GM23338 (cell line): ENCODE measurements at regions not wholly inside any gene's neighbourhood (a gene's known extent, or its start where the extent isn't known, plus 50 kb on each side); places are given as distances from the start of the nearest gene placed in this dataset.

Experiments used
- ATAC-seq: fragments of 200-7000 bp; cut with Tn5 transposase; 3 replicates; pipeline ENCODE4 v1.9.1; 2020
- DNase-seq: peaks from one replicate; pipeline ENCODE4 v3.0.0-alpha.2; 2015; ENCODE audit warnings: low spot score
- H2AFZ ChIP-seq: fragments of 200-600 bp; sonication (generic); 2 replicates; pipeline ENCODE4 v1.8.0; 2016; ENCODE audit warnings: antibody characterized with exemption, mild to moderate bottlenecking, moderate library complexity
- H3F3A ChIP-seq: fragments of 200-600 bp; sonication (generic); replicated peaks from 2 replicates; pipeline ENCODE4 v1.8.0; 2017; ENCODE audit warnings: antibody characterized with exemption, mixed run types, low read depth
- H3K27ac ChIP-seq: fragments of 200-600 bp; sonication (generic); 2 replicates; pipeline ENCODE4 v1.6.1; 2016; ENCODE audit warnings: low read depth
- H3K27me3 ChIP-seq: fragments of 200-600 bp; sonication (generic); 2 replicates; pipeline ENCODE4 v1.8.0; 2016; ENCODE audit warnings: mild to moderate bottlenecking, mixed run types, moderate library complexity; ENCODE audit not compliant: insufficient read depth
- H3K36me3 ChIP-seq: fragments of 200-600 bp; sonication (generic); 2 replicates; pipeline ENCODE4 v1.8.0; 2016; ENCODE audit warnings: mild to moderate bottlenecking; ENCODE audit not compliant: insufficient read depth
- H3K4me1 ChIP-seq: fragments of 200-600 bp; sonication (generic); 2 replicates; pipeline ENCODE4 v1.8.0; 2016; ENCODE audit warnings: mild to moderate bottlenecking, moderate library complexity; ENCODE audit not compliant: insufficient read depth
- H3K4me2 ChIP-seq: fragments of 200-600 bp; sonication (generic); 2 replicates; pipeline ENCODE4 v1.7.1; 2017; ENCODE audit warnings: mixed run types
- H3K4me3 ChIP-seq: fragments of 200-600 bp; sonication (generic); 2 replicates; pipeline ENCODE4 v1.6.1; 2016; ENCODE audit warnings: mixed run types
- H3K79me2 ChIP-seq: fragments of 200-600 bp; sonication (generic); replicated peaks from 2 replicates; pipeline ENCODE4 v1.8.0; 2017; ENCODE audit warnings: mild to moderate bottlenecking; ENCODE audit not compliant: insufficient read depth
- H3K9me2 ChIP-seq: fragments of 200-600 bp; sonication (generic); 2 replicates; pipeline ENCODE4 v1.8.0; 2017; ENCODE audit not compliant: insufficient read depth
- H4K20me1 ChIP-seq: fragments of 200-600 bp; sonication (generic); replicated peaks from 2 replicates; pipeline ENCODE4 v1.8.0; 2017; ENCODE audit warnings: mild to moderate bottlenecking; ENCODE audit not compliant: insufficient read depth
- H3K27ac Mint-ChIP-seq: 2 replicates; pipeline ENCODE4 v1.8.0; 2020; ENCODE audit warnings: inconsistent platforms, mild to moderate bottlenecking, moderate library complexity, mixed read lengths
- H3K27me3 Mint-ChIP-seq: 3 replicates; pipeline ENCODE4 v1.8.0; 2022; ENCODE audit warnings: low read depth, mild to moderate bottlenecking, moderate library complexity, mixed read lengths, inconsistent platforms; ENCODE audit not compliant: insufficient read depth, poor library complexity
- H3K36me3 Mint-ChIP-seq: 3 replicates; pipeline ENCODE4 v1.8.0; 2021; ENCODE audit warnings: low read depth, mild to moderate bottlenecking, inconsistent platforms, moderate library complexity, mixed read lengths
- H3K4me1 Mint-ChIP-seq: 3 replicates; pipeline ENCODE4 v1.8.0; 2020; ENCODE audit warnings: mild to moderate bottlenecking, inconsistent platforms, mixed read lengths
- H3K4me3 Mint-ChIP-seq: 3 replicates; pipeline ENCODE4 v1.8.0; 2021; ENCODE audit warnings: moderate library complexity, mild to moderate bottlenecking, inconsistent platforms, mixed read lengths
- H3K9me3 Mint-ChIP-seq: 3 replicates; pipeline ENCODE4 v1.8.0; 2020; ENCODE audit warnings: moderate library complexity, mild to moderate bottlenecking, inconsistent platforms, mixed read lengths
- CREB1 ChIP-seq: fragments of 250-450 bp; sonication (Bioruptor Pico); IDR thresholded peaks from 2 replicates; pipeline ENCODE4 v1.5.0; 2020; ENCODE audit warnings: low read depth, mild to moderate bottlenecking, moderate library complexity
- CTCF ChIP-seq, 2 experiments: fragments of 200-600 bp in 1 of 2; sonication (generic) in 1 of 2; conservative IDR thresholded peaks; 2 replicates each; pipeline versions ENCODE4 v1.5.1 to v1.6.1; 2016 to 2017; ENCODE audit warnings: antibody characterized with exemption in 2 of 2, low read depth in 2 of 2, mild to moderate bottlenecking in 2 of 2, moderate library complexity in 1 of 2
- EZH2 ChIP-seq: fragments of 200-600 bp; sonication (generic); IDR thresholded peaks from one replicate; pipeline ENCODE4 v1.8.0; 2017; ENCODE audit warnings: antibody characterized with exemption, mild to moderate bottlenecking, low read depth; ENCODE audit not compliant: unreplicated experiment
- EZH2phosphoT487 ChIP-seq: fragments of 200-600 bp; sonication (generic); IDR thresholded peaks from one replicate; pipeline ENCODE4 v1.8.1; 2018; ENCODE audit warnings: antibody characterized with exemption; ENCODE audit not compliant: unreplicated experiment
- JUNB ChIP-seq: IDR thresholded peaks from one replicate; pipeline ENCODE4 v1.6.1; 2016; ENCODE audit warnings: antibody characterized with exemption; ENCODE audit not compliant: unreplicated experiment
- NANOG ChIP-seq: IDR thresholded peaks from 2 replicates; pipeline ENCODE4 v1.6.1; 2016; ENCODE audit warnings: antibody characterized with exemption, borderline replicate concordance
- POLR2AphosphoS5 ChIP-seq: IDR thresholded peaks from 2 replicates; pipeline ENCODE4 v1.6.1; 2016; ENCODE audit warnings: antibody characterized with exemption, low read depth
- STAT1 ChIP-seq: IDR thresholded peaks from one replicate; pipeline ENCODE4 v1.6.1; 2016; ENCODE audit warnings: antibody characterized with exemption; ENCODE audit not compliant: unreplicated experiment
- ZNF331 ChIP-seq: fragments of 250-450 bp; sonication (Bioruptor Pico); IDR thresholded peaks from 2 replicates; pipeline ENCODE4 v1.5.0; 2020; ENCODE audit warnings: low read depth, mild to moderate bottlenecking, moderate library complexity
- ZNF462 ChIP-seq: fragments of 250-450 bp; sonication (Bioruptor Pico); IDR thresholded peaks from 2 replicates; pipeline ENCODE4 v1.5.0; 2020; ENCODE audit warnings: mild to moderate bottlenecking, moderate library complexity
- TF ChIP-seq, protein P1 (sequence below): IDR thresholded peaks from 2 replicates; pipeline ENCODE4 v1.6.1; 2016; ENCODE audit warnings: antibody characterized with exemption
- TF ChIP-seq, protein P2 (sequence below): IDR thresholded peaks from one replicate; pipeline ENCODE4 v1.6.1; 2018; ENCODE audit warnings: antibody characterized with exemption; ENCODE audit not compliant: unreplicated experiment

GRCh38 chr9:18384066-18384465, 89.9 kb upstream of the ADAMTSL1 start (continued):
- TF ChIP-seq CREB1 = no peak

GRCh38 chr9:18385696-18386490, 88.1 kb upstream of the ADAMTSL1 start:
- no peaks in the 10 kb centered on the region for H3K36me3 Mint-ChIP-seq
- no peak for TF ChIP-seq NANOG
- TF ChIP-seq EZH2 = no peak
- TF ChIP-seq JUNB = no peak
- no peak for TF ChIP-seq ZNF331 (CRISPR knock-in tag)
- no peak for TF ChIP-seq POLR2AphosphoS5
- no peak for TF ChIP-seq STAT1
- no peak for TF ChIP-seq CREB1
- TF ChIP-seq CTCF (conservative IDR thresholded peaks at IDR 0.05; ENCODE audit: low read depth in 2 of 2) = no peak
- no peak for TF ChIP-seq ZNF462 (CRISPR knock-in tag)
- TF ChIP-seq, protein P1, sequence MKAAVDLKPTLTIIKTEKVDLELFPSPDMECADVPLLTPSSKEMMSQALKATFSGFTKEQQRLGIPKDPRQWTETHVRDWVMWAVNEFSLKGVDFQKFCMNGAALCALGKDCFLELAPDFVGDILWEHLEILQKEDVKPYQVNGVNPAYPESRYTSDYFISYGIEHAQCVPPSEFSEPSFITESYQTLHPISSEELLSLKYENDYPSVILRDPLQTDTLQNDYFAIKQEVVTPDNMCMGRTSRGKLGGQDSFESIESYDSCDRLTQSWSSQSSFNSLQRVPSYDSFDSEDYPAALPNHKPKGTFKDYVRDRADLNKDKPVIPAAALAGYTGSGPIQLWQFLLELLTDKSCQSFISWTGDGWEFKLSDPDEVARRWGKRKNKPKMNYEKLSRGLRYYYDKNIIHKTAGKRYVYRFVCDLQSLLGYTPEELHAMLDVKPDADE = no peak
- TF ChIP-seq, protein P2, sequence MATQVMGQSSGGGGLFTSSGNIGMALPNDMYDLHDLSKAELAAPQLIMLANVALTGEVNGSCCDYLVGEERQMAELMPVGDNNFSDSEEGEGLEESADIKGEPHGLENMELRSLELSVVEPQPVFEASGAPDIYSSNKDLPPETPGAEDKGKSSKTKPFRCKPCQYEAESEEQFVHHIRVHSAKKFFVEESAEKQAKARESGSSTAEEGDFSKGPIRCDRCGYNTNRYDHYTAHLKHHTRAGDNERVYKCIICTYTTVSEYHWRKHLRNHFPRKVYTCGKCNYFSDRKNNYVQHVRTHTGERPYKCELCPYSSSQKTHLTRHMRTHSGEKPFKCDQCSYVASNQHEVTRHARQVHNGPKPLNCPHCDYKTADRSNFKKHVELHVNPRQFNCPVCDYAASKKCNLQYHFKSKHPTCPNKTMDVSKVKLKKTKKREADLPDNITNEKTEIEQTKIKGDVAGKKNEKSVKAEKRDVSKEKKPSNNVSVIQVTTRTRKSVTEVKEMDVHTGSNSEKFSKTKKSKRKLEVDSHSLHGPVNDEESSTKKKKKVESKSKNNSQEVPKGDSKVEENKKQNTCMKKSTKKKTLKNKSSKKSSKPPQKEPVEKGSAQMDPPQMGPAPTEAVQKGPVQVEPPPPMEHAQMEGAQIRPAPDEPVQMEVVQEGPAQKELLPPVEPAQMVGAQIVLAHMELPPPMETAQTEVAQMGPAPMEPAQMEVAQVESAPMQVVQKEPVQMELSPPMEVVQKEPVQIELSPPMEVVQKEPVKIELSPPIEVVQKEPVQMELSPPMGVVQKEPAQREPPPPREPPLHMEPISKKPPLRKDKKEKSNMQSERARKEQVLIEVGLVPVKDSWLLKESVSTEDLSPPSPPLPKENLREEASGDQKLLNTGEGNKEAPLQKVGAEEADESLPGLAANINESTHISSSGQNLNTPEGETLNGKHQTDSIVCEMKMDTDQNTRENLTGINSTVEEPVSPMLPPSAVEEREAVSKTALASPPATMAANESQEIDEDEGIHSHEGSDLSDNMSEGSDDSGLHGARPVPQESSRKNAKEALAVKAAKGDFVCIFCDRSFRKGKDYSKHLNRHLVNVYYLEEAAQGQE = no peak
- no peak for TF ChIP-seq EZH2phosphoT487

More at GRCh38 chr9:18385696-18386490, 88.1 kb upstream of the ADAMTSL1 start:
- H3K4me2 ChIP-seq = no peak overlapping the region
- no peaks in the 10 kb centered on the region for H3K36me3 ChIP-seq
- no peak overlapping the region for H3K27ac ChIP-seq
- H3K9me2 ChIP-seq = no peaks in the 10 kb centered on the region
- no peak for DNase-seq
- no peak overlapping the region for H2AFZ ChIP-seq
- no peaks in the 10 kb centered on the region for H3F3A ChIP-seq
- H3K27me3 ChIP-seq = no peaks in the 10 kb centered on the region
- Mint-ChIP-seq H3K27ac (no peak overlapping the region), H3K9me3 (no peaks in the 10 kb centered on the region; the same call in 2 of the 3 replicates), H3K4me3 (no peak overlapping the region), H3K27me3 (no peaks in the 10 kb centered on the region), H3K4me1 (peaks cover 10% of the 10 kb centered on the region; the same call in 2 of the 3 replicates)
- no peak overlapping the region for H3K4me3 ChIP-seq
- no peak for ATAC-seq
- H3K4me1 ChIP-seq = no peaks in the 10 kb centered on the region
- H3K79me2 ChIP-seq = no peaks in the 10 kb centered on the region
- no peaks in the 10 kb centered on the region for H4K20me1 ChIP-seq
